GM12891 (cell line): ENCODE measurements at regions not wholly inside any gene's neighbourhood (a gene's known extent, or its start where the extent isn't known, plus 50 kb on each side); places are given as distances from the start of the nearest gene placed in this dataset.

Experiments used
- DNase-seq: peaks from one replicate; pipeline ENCODE4 v3.0.0; 2011; ENCODE audit warnings: low spot score; ENCODE audit not compliant: insufficient read length
- FAIRE-seq: peaks from 2 replicates; lab custom pipeline; 2011; peaks lifted over from hg19 to GRCh38; lab: Jason Lieb, UNC
- PAX5 ChIP-seq: IDR thresholded peaks from 2 replicates; pipeline ENCODE4 v1.6.1; 2011; ENCODE audit warnings: low read length, moderate library complexity, mild to moderate bottlenecking; ENCODE audit not compliant: insufficient read depth, severe bottlenecking
- POLR2A ChIP-seq: IDR thresholded peaks from 2 replicates; pipeline ENCODE4 v1.6.1; 2011; ENCODE audit warnings: low read depth, low read length, control low read depth
- POLR2AphosphoS5 ChIP-seq: IDR thresholded peaks from 2 replicates; pipeline ENCODE4 v1.6.1; 2011; ENCODE audit warnings: low read depth, low read length, control low read depth
- POU2F2 ChIP-seq: IDR thresholded peaks from 2 replicates; pipeline ENCODE4 v1.6.1; 2011; ENCODE audit warnings: low read depth, mild to moderate bottlenecking, control low read depth, low read length, moderate library complexity
- SPI1 ChIP-seq: IDR thresholded peaks from 2 replicates; pipeline ENCODE4 v1.6.1; 2011; ENCODE audit warnings: low read depth, low read length, control low read depth
- TAF1 ChIP-seq: IDR thresholded peaks from 2 replicates; pipeline ENCODE4 v1.6.1; 2011; ENCODE audit warnings: low read depth, low read length, control low read depth

DNA sequence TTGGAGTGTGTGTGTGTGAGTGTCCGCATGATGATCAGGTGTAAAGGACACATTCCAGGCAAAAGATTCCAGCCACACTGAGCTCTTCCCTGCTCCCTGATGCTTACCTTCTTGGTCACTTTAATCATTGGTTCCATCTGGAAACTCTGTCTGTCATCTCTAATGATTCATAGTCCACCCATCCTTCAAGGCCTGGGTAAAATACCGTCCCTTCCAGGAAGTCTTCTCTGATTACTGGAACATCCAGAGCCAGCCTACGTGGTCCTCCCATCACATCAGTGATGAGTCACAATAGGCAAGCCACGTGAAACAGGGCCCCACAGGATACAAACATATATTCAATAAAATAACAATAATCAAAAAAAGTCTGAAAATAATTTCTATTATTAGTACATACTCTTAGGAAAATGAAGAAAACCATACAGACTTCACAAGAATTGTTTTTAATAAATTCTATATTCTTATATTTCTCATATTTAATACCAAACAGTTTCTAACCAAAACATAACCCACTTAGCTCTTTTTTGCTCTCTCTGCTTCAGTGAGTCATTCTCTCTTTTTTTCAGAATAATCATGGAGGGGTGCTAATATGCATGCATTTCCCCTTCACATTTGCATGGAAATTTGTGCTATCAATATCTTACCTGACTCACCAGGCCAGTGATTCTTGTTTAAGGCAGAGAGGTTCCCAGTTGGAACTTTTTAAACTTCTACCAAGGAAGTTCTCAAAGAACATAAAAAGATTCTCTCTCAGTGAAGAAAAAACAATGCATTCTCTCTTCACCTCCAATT is 263.2 kb downstream of the TOX3 start:
- TF ChIP-seq PAX5 (no peak), SPI1 (no peak), POU2F2 (no peak), TAF1 (no peak), POLR2AphosphoS5 (no peak), POLR2A (no peak)
- DNase-seq (no peak), FAIRE-seq (no peak)

DNA sequence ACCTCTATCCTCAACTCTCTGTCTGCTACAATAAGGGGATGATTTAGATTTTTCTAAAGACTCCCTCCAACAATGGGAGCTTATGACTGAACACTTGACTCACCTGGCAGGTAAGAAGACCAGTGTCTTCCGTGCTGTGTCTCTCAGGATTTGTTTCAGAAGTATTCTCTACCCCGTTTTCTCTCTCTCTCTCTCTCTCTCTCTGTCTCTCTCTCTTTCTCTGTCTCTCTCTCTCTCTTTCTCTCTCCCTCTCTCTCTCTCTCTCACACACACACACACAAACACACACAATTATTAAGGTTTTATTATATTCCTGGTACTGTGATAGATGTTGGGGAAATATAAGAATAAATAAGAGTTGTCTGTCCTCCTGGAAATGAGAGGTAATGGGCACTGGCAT is 263.9 kb downstream of the TOX3 start:
- TF ChIP-seq PAX5 (no peak), SPI1 (no peak), POLR2AphosphoS5 (no peak), TAF1 (no peak), POU2F2 (no peak), POLR2A (no peak)
- DNase-seq (no peak), FAIRE-seq (no peak)

- DNase-seq (no peak), FAIRE-seq (no peak)
- TF ChIP-seq POLR2AphosphoS5 (no peak), POLR2A (no peak), TAF1 (no peak), SPI1 (no peak), POU2F2 (no peak), PAX5 (no peak)
These were observed 266.9 kb downstream of the TOX3 start for GRCh38 chr16:52280086-52280485.

DNA sequence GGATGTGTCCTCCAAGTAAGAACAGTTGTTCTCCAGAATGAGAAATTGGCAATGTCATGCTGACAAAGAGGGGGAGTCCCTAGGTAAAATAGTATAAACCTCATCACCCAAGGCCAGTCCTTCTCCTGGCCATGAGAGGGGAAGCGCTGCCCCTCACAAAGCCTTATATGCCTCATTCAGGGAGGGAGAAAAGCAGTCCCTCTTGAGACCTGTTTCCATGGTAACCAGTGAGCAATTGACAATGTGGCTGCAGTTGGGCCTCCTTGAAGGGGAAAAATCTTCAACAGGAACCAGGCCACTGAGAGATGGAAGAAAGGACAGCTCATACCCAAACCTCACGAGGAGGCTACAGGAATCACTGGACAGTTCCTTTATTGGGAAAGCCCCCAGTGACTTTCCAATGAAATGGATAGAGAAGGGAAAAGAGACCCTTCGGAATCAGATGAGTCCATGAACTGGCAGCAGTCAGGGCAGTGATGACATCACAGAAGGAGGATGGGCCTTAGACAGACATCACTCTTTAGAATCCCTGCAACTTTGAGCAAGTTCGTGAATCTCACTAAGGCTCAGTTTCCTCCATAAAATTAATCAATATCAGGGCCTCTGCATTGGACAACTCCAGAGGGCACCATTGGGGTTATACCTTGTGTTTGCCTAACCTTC is 275.7 kb downstream of the TOX3 start:
- DNase-seq (no peak), FAIRE-seq (no peak)

GRCh38 chr16:52265446-52265861 is 281.5 kb downstream of the TOX3 start:
- DNase-seq (no peak), FAIRE-seq (no peak)

More for the DNA sequence above, 275.7 kb downstream of the TOX3 start:
- TF ChIP-seq SPI1 (no peak), POLR2A (no peak), PAX5 (no peak), POLR2AphosphoS5 (no peak), TAF1 (no peak), POU2F2 (no peak)

GRCh38 chr16:52257534-52257933 is 289.4 kb downstream of the TOX3 start:
- TF ChIP-seq SPI1 (no peak), POLR2AphosphoS5 (no peak), POU2F2 (no peak), POLR2A (no peak), TAF1 (no peak), PAX5 (no peak)
- DNase-seq = no peak
- no peak for FAIRE-seq

More at GRCh38 chr16:52265446-52265861, 281.5 kb downstream of the TOX3 start:
- TF ChIP-seq PAX5 (no peak), SPI1 (no peak), POLR2A (no peak), TAF1 (no peak), POLR2AphosphoS5 (no peak), POU2F2 (no peak)

- no peak for TF ChIP-seq TAF1
- no peak for TF ChIP-seq POLR2AphosphoS5
- no peak for TF ChIP-seq POLR2A
- TF ChIP-seq SPI1 = no peak
- TF ChIP-seq POU2F2 = no peak
- no peak for FAIRE-seq
These were observed 290.4 kb downstream of the TOX3 start for GRCh38 chr16:52256310-52257078.

DNA sequence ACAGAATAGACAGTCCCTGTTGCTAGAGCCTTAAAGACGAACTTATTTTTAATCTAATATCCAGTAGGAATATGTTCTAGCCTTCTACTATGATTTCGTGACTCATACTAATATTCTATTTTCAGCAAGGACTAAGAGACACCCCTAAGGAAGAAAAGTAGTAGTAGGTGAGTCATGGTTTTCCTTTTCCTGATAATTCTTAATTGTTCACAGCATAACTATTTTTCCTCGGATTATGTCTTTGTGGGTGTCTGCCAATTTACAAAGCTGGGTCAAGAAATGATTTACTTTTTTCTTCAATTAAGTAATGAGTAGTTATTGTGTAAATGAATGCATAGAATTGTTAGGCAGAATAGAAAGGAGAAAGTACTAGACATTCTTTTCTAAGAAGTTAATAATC is 292.2 kb downstream of the TOX3 start:
- DNase-seq = no peak
- TF ChIP-seq TAF1 (no peak), POLR2AphosphoS5 (no peak), POU2F2 (no peak), SPI1 (no peak), POLR2A (no peak), PAX5 (no peak)
- no peak for FAIRE-seq

More at GRCh38 chr16:52256310-52257078, 290.4 kb downstream of the TOX3 start:
- DNase-seq = no peak

- FAIRE-seq (no peak), DNase-seq (no peak)
- TF ChIP-seq POU2F2 = no peak
- no peak for TF ChIP-seq TAF1
- no peak for TF ChIP-seq PAX5
- TF ChIP-seq POLR2AphosphoS5 = no peak
- no peak for TF ChIP-seq POLR2A
- TF ChIP-seq SPI1 = no peak
These were observed 294.3 kb downstream of the TOX3 start for GRCh38 chr16:52252680-52253079.
